ENCODE measurements at regions not wholly inside any gene's neighbourhood (a gene's known extent, or its start where the extent isn't known, plus 50 kb on each side); places are given as distances from the start of the nearest gene placed in this dataset.

- no peak for DNase-seq (ENCODE audit: low read depth)
- H3K4me3 ChIP-seq (ENCODE audit: low read depth, low read length): no peak overlapping the region
- TF ChIP-seq MYC (IDR thresholded peaks at IDR 0.05; ENCODE audit: low read depth, low read length) (no peak), POLR2A (IDR thresholded peaks at IDR 0.05; ENCODE audit: extremely low read depth, insufficient read length) (no peak)
- TF ChIP-seq, protein P1, sequence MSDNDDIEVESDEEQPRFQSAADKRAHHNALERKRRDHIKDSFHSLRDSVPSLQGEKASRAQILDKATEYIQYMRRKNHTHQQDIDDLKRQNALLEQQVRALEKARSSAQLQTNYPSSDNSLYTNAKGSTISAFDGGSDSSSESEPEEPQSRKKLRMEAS (IDR thresholded peaks at IDR 0.05; ENCODE audit: low read depth, low read length): no peak
Measured at GRCh38 chr1:186736971-186737685, 56.9 kb upstream of the PTGS2 start.

DNA sequence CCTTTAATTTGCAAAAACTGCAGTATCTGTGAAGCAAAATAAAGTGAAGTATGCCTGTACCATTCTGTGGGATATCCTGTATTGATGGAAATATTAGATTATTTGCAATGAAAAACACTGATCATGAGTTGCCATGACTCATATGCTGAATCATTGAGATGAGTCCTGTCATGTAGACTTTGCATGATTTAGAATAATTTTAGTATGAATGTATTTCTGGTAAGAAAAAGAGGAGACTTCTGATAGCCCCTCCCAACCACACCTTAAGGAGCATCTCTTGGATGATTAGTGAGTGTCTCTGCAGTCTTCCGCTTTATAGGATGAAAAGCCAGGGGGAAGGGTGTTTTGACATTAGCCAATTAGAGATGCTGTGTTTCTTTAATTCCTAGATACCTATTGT is 55.2 kb upstream of the PTGS2 start:
- no peak overlapping the region for H3K4me3 ChIP-seq (ENCODE audit: low read depth, low read length)
- TF ChIP-seq CTCF (IDR thresholded peaks at IDR 0.05; ENCODE audit: low read depth, low read length): no peak
- TF ChIP-seq POLR2A (IDR thresholded peaks at IDR 0.05; ENCODE audit: extremely low read depth, insufficient read length): no peak
- no peak for TF ChIP-seq MYC (IDR thresholded peaks at IDR 0.05; ENCODE audit: low read depth, low read length)
- TF ChIP-seq, protein P1 (IDR thresholded peaks at IDR 0.05; ENCODE audit: low read depth, low read length): no peak
- DNase-seq (ENCODE audit: low read depth): no peak

DNA sequence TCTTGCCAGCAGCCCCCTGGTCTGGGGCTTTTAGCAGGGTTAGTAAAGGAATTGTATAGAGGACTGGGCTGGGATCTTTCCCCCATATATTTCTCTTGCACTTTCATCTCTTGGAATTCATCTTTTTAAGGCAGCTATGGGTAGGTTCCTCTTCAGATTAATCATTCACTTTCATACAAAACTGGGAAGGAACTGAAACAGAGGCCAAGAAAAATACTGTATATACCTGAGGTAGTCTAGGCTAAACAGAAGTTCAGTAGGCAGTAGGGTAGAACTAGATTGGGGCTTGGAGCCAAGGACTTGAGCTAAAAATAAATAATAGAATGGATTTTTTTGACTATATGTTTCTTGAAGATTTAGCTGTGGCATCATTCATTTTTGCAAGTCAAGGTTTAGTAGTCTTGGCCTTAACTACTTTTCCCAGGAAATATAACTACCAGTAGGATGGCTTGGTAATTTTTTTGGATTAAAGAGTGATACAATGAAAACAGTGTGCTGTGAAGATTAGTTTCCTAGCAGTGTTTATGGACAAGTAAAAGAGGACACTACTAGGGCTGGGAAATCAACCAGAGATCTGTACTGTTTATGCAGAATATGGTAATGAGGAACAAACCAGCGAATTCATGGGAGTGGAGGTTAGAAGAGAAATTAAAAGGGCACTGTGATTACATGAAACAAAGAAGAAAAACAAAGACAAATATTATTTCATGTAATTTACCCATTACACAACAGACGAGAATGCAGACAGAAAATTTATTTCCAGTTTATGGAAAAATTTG is 50.9 kb upstream of the PTGS2 start:
- no peak overlapping the region for H3K4me3 ChIP-seq (ENCODE audit: low read depth, low read length)
- TF ChIP-seq, protein P1 (IDR thresholded peaks at IDR 0.05; ENCODE audit: low read depth, low read length): no peak
- TF ChIP-seq MYC (IDR thresholded peaks at IDR 0.05; ENCODE audit: low read depth, low read length) (no peak), CTCF (IDR thresholded peaks at IDR 0.05; ENCODE audit: low read depth, low read length) (no peak), POLR2A (IDR thresholded peaks at IDR 0.05; ENCODE audit: extremely low read depth, insufficient read length) (no peak)
- no peak for DNase-seq (ENCODE audit: low read depth)
